GM12873 (cell line): ENCODE measurements at regions not wholly inside any gene's neighbourhood (a gene's known extent, or its start where the extent isn't known, plus 50 kb on each side); places are given as distances from the start of the nearest gene placed in this dataset.

Source experiments
- CTCF ChIP-seq: IDR thresholded peaks from 2 replicates; pipeline ENCODE4 v1.5.1; 2012; ENCODE audit warnings: low read depth, mild to moderate bottlenecking, moderate library complexity, low read length, control low read depth; ENCODE audit not compliant: insufficient read depth; ENCODE audit errors: missing control alignments

DNA sequence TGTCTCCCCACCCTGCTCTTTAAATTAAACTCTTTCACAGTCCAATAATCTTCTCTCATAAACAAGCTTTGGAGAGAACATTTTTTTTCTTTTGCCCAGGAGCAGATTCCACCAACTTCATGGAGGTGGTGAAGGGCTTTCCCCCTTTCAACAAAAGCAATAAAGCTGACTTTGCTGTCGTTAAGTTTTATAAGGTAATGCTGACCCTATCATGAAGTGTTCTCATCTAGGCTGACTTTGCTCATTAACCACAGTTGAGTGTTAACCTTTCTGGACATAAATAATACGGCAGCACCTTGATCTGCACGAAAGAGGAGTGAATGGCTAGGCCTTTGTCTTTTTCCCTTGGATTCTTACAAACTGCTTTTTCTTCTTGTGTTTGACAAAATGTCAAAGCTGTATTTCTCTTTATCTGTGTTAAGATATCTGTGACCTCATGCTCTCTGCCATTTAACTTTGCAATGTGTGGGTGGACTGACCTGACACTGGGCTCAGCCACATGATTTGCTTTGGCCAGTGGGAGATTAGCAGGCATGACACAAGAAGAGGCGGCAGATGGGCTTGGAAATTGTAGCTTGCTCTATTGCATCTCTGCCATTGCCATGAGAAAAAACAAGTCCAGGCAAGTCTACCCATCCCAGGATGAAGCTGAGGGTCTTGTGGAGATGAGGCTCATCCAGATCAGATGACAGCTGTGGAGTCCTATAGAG lies 470.9 kb upstream of the CCDC196 start:
- TF ChIP-seq CTCF: no peak

DNA sequence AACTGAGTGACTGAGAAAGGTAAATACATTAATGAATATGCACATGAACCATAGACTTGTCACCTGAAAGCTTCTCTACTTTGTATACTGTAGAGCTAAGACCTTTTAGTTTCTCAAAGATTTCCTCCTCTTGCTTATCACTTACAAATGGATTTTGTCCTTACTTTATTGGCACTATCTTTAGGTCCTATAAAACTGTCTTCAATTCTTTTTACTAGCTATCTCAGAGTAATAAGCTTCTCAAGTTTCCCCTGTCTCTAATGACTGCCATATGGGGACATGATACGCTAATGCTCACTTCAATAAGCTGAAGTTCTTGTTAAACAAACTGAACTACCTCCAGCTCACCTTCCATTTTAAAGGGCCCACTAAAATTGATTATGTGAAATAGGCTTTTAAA lies 468.2 kb upstream of the CCDC196 start:
- no peak for TF ChIP-seq CTCF

DNA sequence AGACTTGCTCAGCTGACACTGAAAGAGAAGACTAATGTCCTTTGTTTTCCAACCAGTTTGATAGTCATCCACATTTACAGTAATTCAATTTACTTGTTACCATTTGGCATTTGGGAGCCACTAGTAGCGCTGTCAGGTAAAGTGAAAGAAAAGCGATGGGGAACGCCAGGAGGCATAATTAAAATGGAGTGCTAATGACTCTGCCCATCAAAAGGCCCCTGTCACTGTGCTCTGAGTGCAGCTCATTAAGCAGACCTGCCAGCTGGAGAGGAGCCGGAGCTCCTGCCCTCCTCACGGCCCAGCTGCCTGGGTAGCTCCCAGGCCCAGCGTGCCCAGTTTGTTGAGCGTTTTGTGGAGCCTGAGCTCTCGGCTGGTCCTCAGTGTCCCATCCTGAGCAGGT lies 463.6 kb upstream of the CCDC196 start:
- TF ChIP-seq CTCF: no peak

GRCh38 chr14:66025779-66026178 lies 460.4 kb upstream of the CCDC196 start:
- TF ChIP-seq CTCF: no peak

GRCh38 chr14:66032800-66033199 lies 453.4 kb upstream of the CCDC196 start:
- no peak for TF ChIP-seq CTCF

- TF ChIP-seq CTCF: no peak
These were observed 449.6 kb upstream of the CCDC196 start for GRCh38 chr14:66036547-66036946.

GRCh38 chr14:66037361-66037760 lies 448.8 kb upstream of the CCDC196 start:
- no peak for TF ChIP-seq CTCF
